Stimulated activated CD4-positive, alpha-beta T cell treated with anti-CD3 and anti-CD28 coated beads, TNF-alpha, amount 100 ng/mL, for 1 hour (primary cell): ENCODE measurements at regions not wholly inside any gene's neighbourhood (a gene's known extent, or its start where the extent isn't known, plus 50 kb on each side); places are given as distances from the start of the nearest gene placed in this dataset.

ENCODE experiments used
- DNase-seq, 3 donors: peaks; one replicate each; pipeline ENCODE4 v3.0.0-alpha.2; 2020; ENCODE audit warnings: low read depth in 3 of 3, low spot score in 1 of 3

GRCh38 chr2:34045101-34045655 is 446.1 kb upstream of the FAM98A start:
- no peak for DNase-seq

- no peak for DNase-seq
These were observed 438.8 kb upstream of the FAM98A start for GRCh38 chr2:34037886-34038285.

- DNase-seq, result no peak
These were observed 438.1 kb upstream of the FAM98A start for GRCh38 chr2:34037157-34037556.

GRCh38 chr2:34031097-34031496 is 432.0 kb upstream of the FAM98A start:
- DNase-seq, result no peak

GRCh38 chr2:34030273-34030672 is 431.2 kb upstream of the FAM98A start:
- no peak for DNase-seq

GRCh38 chr2:34029073-34029472 is 430.0 kb upstream of the FAM98A start:
- no peak for DNase-seq

- DNase-seq, result no peak
These were observed 426.1 kb upstream of the FAM98A start for GRCh38 chr2:34025196-34025595.

GRCh38 chr2:34012715-34013302 is 413.7 kb upstream of the FAM98A start:
- DNase-seq, result no peak

- no peak for DNase-seq
These were observed 412.6 kb upstream of the FAM98A start for GRCh38 chr2:34011684-34012083.

GRCh38 chr2:34005901-34006300 is 406.8 kb upstream of the FAM98A start:
- no peak for DNase-seq

- DNase-seq, result no peak
These were observed 405.8 kb upstream of the FAM98A start for GRCh38 chr2:34004936-34005335.

- DNase-seq, result no peak
These were observed 404.7 kb upstream of the FAM98A start for GRCh38 chr2:34003795-34004194.

GRCh38 chr2:34001557-34001956 is 402.5 kb upstream of the FAM98A start:
- no peak for DNase-seq

- DNase-seq, result no peak
These were observed 385.0 kb upstream of the FAM98A start for GRCh38 chr2:33984131-33984530.

GRCh38 chr2:33978471-33978870 is 379.4 kb upstream of the FAM98A start:
- no peak for DNase-seq

- DNase-seq, result no peak
These were observed 376.4 kb upstream of the FAM98A start for GRCh38 chr2:33975498-33975897.

- no peak for DNase-seq
These were observed 368.0 kb upstream of the FAM98A start for GRCh38 chr2:33967103-33967502.

- DNase-seq, result no peak
These were observed 359.5 kb upstream of the FAM98A start for GRCh38 chr2:33958591-33958990.

GRCh38 chr2:33949371-33949770 is 350.3 kb upstream of the FAM98A start:
- DNase-seq, result no peak

GRCh38 chr2:33946193-33946592 is 347.1 kb upstream of the FAM98A start:
- no peak for DNase-seq

GRCh38 chr2:33933203-33933602 is 334.1 kb upstream of the FAM98A start:
- DNase-seq, result no peak

- no peak for DNase-seq
These were observed 332.1 kb upstream of the FAM98A start for GRCh38 chr2:33931164-33931563.

- no peak for DNase-seq
These were observed 330.4 kb upstream of the FAM98A start for GRCh38 chr2:33929467-33929866.
